Stimulated activated naive CD8-positive, alpha-beta T cell treated with anti-CD3 and anti-CD28 coated beads, Interleukin-15, Interleukin-2, amounts not matched to agents 100 U/mL and 50 U/mL, for 24 hours (primary cell): ENCODE measurements at regions not wholly inside any gene's neighbourhood (a gene's known extent, or its start where the extent isn't known, plus 50 kb on each side); places are given as distances from the start of the nearest gene placed in this dataset.

Experiments
- ATAC-seq: fragments of 150-1000 bp; cut with Tn5 transposase; one replicate; pipeline ENCODE4 v1.10.0; 2021
- DNase-seq: peaks from one replicate; pipeline ENCODE4 v3.0.0; 2021

DNA sequence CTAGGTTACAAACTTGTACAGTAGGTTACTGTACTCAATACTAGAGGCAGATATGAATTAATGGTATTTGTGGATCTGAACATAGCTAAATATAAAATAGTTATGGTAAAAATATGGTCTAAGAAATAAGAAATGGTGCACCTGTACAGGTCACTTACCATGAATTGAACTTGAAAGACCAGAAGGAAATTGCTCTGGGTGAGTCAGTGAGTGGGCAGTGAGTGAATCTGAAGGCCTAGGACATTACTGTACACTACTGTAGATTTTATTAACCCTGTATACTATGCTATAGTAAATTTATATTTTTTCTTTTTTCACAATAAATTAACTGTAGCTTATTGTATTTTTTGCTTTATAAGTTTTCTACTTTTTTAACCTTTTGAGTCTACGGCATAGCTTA lies 1020.4 kb downstream of the CDH18 start:
- ATAC-seq = no peak
- DNase-seq = no peak

GRCh38 chr5:18968966-18969365 lies 1019.0 kb downstream of the CDH18 start:
- no peak for DNase-seq
- no peak for ATAC-seq

GRCh38 chr5:18970000-18970399 lies 1018.0 kb downstream of the CDH18 start:
- ATAC-seq (no peak), DNase-seq (no peak)

DNA sequence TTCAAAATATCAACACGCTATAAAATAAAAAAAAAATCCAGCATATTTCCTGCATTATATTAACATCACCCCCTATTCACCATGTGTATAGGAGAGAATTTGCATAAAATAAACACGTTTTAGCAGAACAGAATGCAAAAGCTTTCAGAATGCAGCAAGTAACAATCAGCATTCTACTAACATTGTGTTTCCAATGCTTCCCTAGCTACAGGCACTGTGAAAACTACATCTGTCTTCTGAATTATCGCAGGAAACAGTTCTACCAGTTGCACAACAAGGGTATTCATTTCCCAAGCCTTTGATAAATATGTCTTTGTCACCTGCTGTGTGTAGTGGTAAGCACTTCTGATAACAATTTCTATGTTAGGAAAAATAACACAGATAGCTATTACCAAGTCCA lies 1015.8 kb downstream of the CDH18 start:
- DNase-seq = no peak
- no peak for ATAC-seq

GRCh38 chr5:18975624-18976023 lies 1012.4 kb downstream of the CDH18 start:
- DNase-seq (no peak), ATAC-seq (no peak)

GRCh38 chr5:18977880-18978279 lies 1010.1 kb downstream of the CDH18 start:
- ATAC-seq (no peak), DNase-seq (no peak)

DNA sequence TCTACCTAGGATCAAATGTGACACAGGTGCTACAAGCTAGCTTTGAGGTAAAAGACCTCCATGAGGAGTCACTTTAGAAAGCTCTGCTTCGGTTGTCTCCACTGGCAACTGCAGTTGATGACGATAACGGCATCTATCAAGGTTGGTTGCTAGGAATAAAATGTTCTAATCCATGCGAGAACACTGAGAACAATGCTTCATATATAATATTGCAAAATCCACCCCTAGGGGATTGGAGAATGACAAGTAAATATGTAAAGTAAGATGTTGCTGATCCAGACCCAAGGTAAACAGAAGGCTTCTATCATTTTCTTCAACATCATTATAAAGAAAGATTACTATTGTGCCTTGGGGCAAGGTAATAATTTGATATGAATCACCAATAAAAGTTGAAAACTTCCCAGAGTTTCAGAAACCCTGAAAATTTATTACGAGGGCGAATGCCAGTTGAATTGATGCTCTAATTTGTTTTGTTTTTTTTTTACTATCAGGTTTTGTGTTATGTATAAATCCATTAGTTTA lies 1003.4 kb downstream of the CDH18 start:
- no peak for ATAC-seq

GRCh38 chr5:18985171-18985758 lies 1002.7 kb downstream of the CDH18 start:
- ATAC-seq (no peak), DNase-seq (no peak)

More for the DNA sequence above, 1003.4 kb downstream of the CDH18 start:
- no peak for DNase-seq

DNA sequence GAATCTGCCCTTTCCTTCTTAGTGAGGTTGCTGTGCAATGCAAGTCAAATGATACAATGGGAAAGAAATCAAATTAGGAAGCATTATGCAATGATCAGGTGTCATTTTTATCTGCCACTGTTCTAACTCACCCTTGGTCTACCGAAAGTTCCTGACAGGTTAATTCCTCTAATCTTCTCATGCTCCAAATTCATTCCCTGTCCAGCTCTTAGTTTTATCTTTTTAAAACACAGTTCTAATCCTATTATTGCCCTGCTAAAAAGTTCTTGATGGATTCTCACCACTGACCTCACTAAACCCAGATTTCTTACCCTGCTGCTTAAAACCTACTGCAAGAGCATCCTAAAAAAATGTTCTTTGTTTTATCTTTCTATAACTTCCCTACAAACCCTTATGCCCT lies 1000.9 kb downstream of the CDH18 start:
- no peak for ATAC-seq
- DNase-seq = no peak

GRCh38 chr5:18990852-18991251 lies 997.1 kb downstream of the CDH18 start:
- no peak for DNase-seq
- no peak for ATAC-seq

DNA sequence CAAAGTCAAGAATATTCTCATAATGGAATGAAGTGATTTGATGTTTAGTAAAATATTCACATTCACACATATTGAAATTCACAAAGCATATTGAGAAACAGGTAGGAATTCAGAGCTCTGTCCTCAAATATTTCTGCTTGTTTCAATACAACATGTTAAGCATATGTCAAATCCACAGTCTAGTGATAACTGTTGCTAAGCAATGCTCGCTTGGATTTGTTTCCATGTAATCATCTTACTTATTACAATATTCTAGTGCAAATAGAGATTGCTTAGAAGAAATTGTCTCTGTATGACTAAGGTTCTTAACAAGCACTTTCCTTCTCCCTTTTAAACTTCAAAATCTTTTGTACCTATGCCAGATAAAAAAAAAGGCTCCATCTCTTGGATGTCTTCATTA lies 995.7 kb downstream of the CDH18 start:
- ATAC-seq = no peak
- no peak for DNase-seq

GRCh38 chr5:18999478-18999877 lies 988.5 kb downstream of the CDH18 start:
- ATAC-seq = no peak
- DNase-seq = no peak

DNA sequence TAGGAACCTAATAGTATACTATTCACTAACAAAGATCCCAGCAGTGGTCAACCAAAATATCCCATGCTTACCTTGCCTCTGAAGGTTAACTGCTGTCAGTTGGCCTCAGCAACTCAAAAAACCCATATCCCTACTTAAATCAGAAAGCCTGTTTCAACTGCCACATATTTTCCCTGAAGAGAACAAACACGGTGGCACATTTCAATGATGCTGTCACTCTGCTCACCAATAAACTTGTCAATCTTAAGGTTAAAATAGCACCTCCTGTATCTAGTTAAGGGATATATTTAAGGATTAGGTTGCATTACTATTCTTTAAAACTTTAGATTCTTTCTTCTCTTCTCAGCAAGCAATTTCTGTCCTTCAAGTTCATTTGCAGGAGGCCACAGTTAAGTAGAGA lies 986.9 kb downstream of the CDH18 start:
- DNase-seq (no peak), ATAC-seq (no peak)

- no peak for ATAC-seq
- no peak for DNase-seq
These were observed 986.5 kb downstream of the CDH18 start for GRCh38 chr5:19001539-19001938.

GRCh38 chr5:19002111-19002510 lies 985.9 kb downstream of the CDH18 start:
- ATAC-seq = no peak
- no peak for DNase-seq

- no peak for ATAC-seq
- DNase-seq = no peak
These were observed 969.2 kb downstream of the CDH18 start for GRCh38 chr5:19018822-19019221.

DNA sequence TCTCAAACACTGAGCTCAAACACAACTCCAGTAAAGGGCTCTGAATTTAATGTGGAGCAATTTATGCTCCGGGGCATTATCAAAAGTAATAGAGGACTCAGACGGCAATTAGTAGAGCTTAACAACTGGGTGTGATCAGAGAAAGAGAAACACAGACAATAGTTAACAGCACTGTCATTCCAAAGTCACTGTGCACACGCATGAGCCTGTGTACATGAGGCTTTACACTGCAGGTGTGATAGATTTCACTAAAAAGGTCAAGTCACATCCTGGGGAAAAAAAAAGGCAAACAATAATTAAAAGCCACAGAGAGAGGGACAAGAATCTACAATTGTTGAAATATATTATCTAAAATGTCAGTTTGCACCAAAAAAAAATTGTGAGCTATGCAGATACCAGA lies 956.5 kb downstream of the CDH18 start:
- no peak for ATAC-seq

DNA sequence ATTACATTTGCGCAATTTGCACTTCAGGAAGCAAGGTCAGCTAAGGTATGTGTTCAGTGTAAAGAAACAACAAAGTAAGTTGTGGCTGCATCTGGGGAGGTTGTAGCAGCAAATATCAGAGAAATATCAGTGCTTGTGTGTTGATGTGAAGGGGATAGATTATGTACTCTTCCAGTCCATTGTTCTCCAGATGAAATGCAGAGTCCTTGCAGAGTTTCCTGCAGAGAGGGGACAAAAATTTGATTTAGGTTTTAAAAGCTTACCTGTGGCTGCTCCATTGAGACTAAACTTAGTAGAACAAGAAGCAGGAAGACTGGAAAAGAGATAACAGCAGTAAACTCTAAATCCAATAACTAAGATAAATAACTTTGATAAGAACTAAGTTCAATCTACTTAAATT lies 952.2 kb downstream of the CDH18 start:
- DNase-seq (no peak), ATAC-seq (no peak)

More for the DNA sequence above, 956.5 kb downstream of the CDH18 start:
- no peak for DNase-seq

GRCh38 chr5:19042106-19042505 lies 945.9 kb downstream of the CDH18 start:
- ATAC-seq (no peak), DNase-seq (no peak)

GRCh38 chr5:19044311-19044710 lies 943.7 kb downstream of the CDH18 start:
- ATAC-seq (no peak), DNase-seq (no peak)

GRCh38 chr5:19044931-19045695 lies 942.9 kb downstream of the CDH18 start:
- DNase-seq (no peak), ATAC-seq (no peak)

GRCh38 chr5:19047277-19047676 lies 940.7 kb downstream of the CDH18 start:
- no peak for DNase-seq
- ATAC-seq = no peak

GRCh38 chr5:19048726-19049125 lies 939.3 kb downstream of the CDH18 start:
- DNase-seq (no peak), ATAC-seq (no peak)

GRCh38 chr5:19058216-19058615 lies 929.8 kb downstream of the CDH18 start:
- ATAC-seq (no peak), DNase-seq (no peak)
